H9 (cell line): ENCODE measurements at regions not wholly inside any gene's neighbourhood (a gene's known extent, or its start where the extent isn't known, plus 50 kb on each side); places are given as distances from the start of the nearest gene placed in this dataset.
"Not testable (repeated sequence)": the region's sequence is repeated elsewhere in the genome, so short reads cannot be mapped to it uniquely, and the experiment has no call there.

Source experiments
- DNase-seq: peaks from one replicate; pipeline ENCODE4 v3.0.0-alpha.2; 2017
- H2AFZ ChIP-seq: one replicate; pipeline ENCODE4 v1.6.1; 2013; ENCODE audit warnings: mild to moderate bottlenecking, low read length, control low read depth, moderate library complexity
- H2AK5ac ChIP-seq: 2 replicates; pipeline ENCODE4 v1.6.1; 2013; ENCODE audit warnings: low read length, control low read depth, mixed read lengths; ENCODE audit not compliant: insufficient read length
- H2BK120ac ChIP-seq: one replicate; pipeline ENCODE4 v1.6.1; 2013; ENCODE audit warnings: low read depth, mild to moderate bottlenecking, low read length, control low read depth, inconsistent platforms; ENCODE audit not compliant: poor library complexity, severe bottlenecking
- H2BK12ac ChIP-seq: 2 replicates; pipeline ENCODE4 v1.6.1; 2013; ENCODE audit warnings: low read length, control low read depth, mixed read lengths, low read depth; ENCODE audit not compliant: insufficient read length
- H2BK15ac ChIP-seq: 2 replicates; pipeline ENCODE4 v1.6.1; 2013; ENCODE audit warnings: low read depth, low read length, control low read depth
- H2BK20ac ChIP-seq: one replicate; pipeline ENCODE4 v1.6.1; 2013; ENCODE audit warnings: low read depth, mild to moderate bottlenecking, low read length, control low read depth, inconsistent platforms; ENCODE audit not compliant: poor library complexity, severe bottlenecking
- H2BK5ac ChIP-seq: 2 replicates; pipeline ENCODE4 v1.6.1; 2013; ENCODE audit warnings: low read length, control low read depth, mixed read lengths; ENCODE audit not compliant: insufficient read length
- H3K14ac ChIP-seq: 2 replicates; pipeline ENCODE4 v1.6.1; 2013; ENCODE audit warnings: low read length, control low read depth; ENCODE audit not compliant: insufficient read depth
- H3K18ac ChIP-seq: 2 replicates; pipeline ENCODE4 v1.6.1; 2013; ENCODE audit warnings: low read depth, mild to moderate bottlenecking, mixed read lengths, low read length, control low read depth; ENCODE audit not compliant: insufficient read length
- H3K23ac ChIP-seq: 2 replicates; pipeline ENCODE4 v1.6.1; 2013; ENCODE audit warnings: low read length, control low read depth, mixed read lengths, low read depth; ENCODE audit not compliant: insufficient read length
- H3K23me2 ChIP-seq: 2 replicates; pipeline ENCODE4 v1.6.1; 2013; ENCODE audit warnings: low read depth, mild to moderate bottlenecking, mixed read lengths, low read length, control low read depth; ENCODE audit not compliant: insufficient read length, poor library complexity, severe bottlenecking
- H3K27ac ChIP-seq: 2 replicates; pipeline ENCODE4 v1.5.1; 2013; ENCODE audit warnings: low read length, control low read depth, mixed read lengths, low read depth; ENCODE audit not compliant: insufficient read length
- H3K27me3 ChIP-seq: 2 replicates; pipeline ENCODE4 v1.6.1; 2013; ENCODE audit warnings: low read length, control low read depth, inconsistent platforms; ENCODE audit not compliant: insufficient read depth
- H3K4ac ChIP-seq: 2 replicates; pipeline ENCODE4 v1.6.1; 2013; ENCODE audit warnings: low read depth, mild to moderate bottlenecking, control low read depth, inconsistent platforms, low read length, moderate library complexity
- H3K4me1 ChIP-seq: 2 replicates; pipeline ENCODE4 v1.6.1; 2013; ENCODE audit warnings: low read length, control low read depth, inconsistent platforms; ENCODE audit not compliant: insufficient read depth
- H3K4me2 ChIP-seq: 2 replicates; pipeline ENCODE4 v1.6.1; 2013; ENCODE audit warnings: low read length, control low read depth, mixed read lengths; ENCODE audit not compliant: insufficient read length, insufficient read depth
- H3K56ac ChIP-seq: 2 replicates; pipeline ENCODE4 v1.6.1; 2013; ENCODE audit warnings: low read depth, mild to moderate bottlenecking, mixed read lengths, low read length, control low read depth; ENCODE audit not compliant: insufficient read length
- H3K79me1 ChIP-seq: 2 replicates; pipeline ENCODE4 v1.6.1; 2013; ENCODE audit warnings: low read depth, mild to moderate bottlenecking, moderate library complexity, low read length, control low read depth, inconsistent platforms; ENCODE audit not compliant: insufficient read depth, poor library complexity, severe bottlenecking
- H3K79me2 ChIP-seq: 2 replicates; pipeline ENCODE4 v1.6.1; 2013; ENCODE audit warnings: low read length, control low read depth, inconsistent platforms; ENCODE audit not compliant: insufficient read depth
- H3K9ac ChIP-seq: 2 replicates; pipeline ENCODE4 v1.6.1; 2013; ENCODE audit warnings: low read length, control low read depth, mixed read lengths; ENCODE audit not compliant: insufficient read length; ENCODE audit errors: extremely low read depth
- H3K9me3 ChIP-seq: one replicate; pipeline ENCODE4 v1.6.1; 2013; ENCODE audit warnings: low read depth, low read length, inconsistent platforms; ENCODE audit not compliant: control insufficient read depth
- H3T11ph ChIP-seq: one replicate; pipeline ENCODE4 v1.6.1; 2013; ENCODE audit warnings: mild to moderate bottlenecking, low read length, control low read depth, inconsistent platforms
- H4K20me1 ChIP-seq: one replicate; pipeline ENCODE4 v1.6.1; 2013; ENCODE audit not compliant: control insufficient read depth, insufficient read length, insufficient read depth
- H4K5ac ChIP-seq: 2 replicates; pipeline ENCODE4 v1.6.1; 2013; ENCODE audit warnings: low read depth, mild to moderate bottlenecking, mixed read lengths, low read length, control low read depth; ENCODE audit not compliant: insufficient read length
- H4K8ac ChIP-seq: replicated peaks from 2 replicates; pipeline ENCODE4 v1.6.1; 2013; ENCODE audit warnings: low read length, control low read depth, mixed read lengths, low read depth; ENCODE audit not compliant: insufficient read length
- H4K91ac ChIP-seq: 2 replicates; pipeline ENCODE4 v1.6.1; 2013; ENCODE audit warnings: low read depth, mild to moderate bottlenecking, moderate library complexity, mixed read lengths, low read length, control low read depth; ENCODE audit not compliant: insufficient read length
- H3K27ac Mint-ChIP-seq, 3 experiments: 2 replicates in 2 of 3; 3 replicates in 1 of 3; pipeline ENCODE4 v1.8.0; 2020 to 2021; ENCODE audit warnings: mixed read lengths in 3 of 3, mild to moderate bottlenecking in 1 of 3, moderate library complexity in 1 of 3
- H3K27me3 Mint-ChIP-seq: 2 replicates; pipeline ENCODE4 v1.8.0; 2021; ENCODE audit warnings: low read depth, mild to moderate bottlenecking, moderate library complexity, mixed read lengths
- H3K36me3 Mint-ChIP-seq, 3 experiments: 2 replicates in 2 of 3; 3 replicates in 1 of 3; pipeline ENCODE4 v1.8.0; 2020 to 2021; ENCODE audit warnings: low read depth in 3 of 3, mixed read lengths in 3 of 3; ENCODE audit not compliant: insufficient read depth in 1 of 3
- H3K4me1 Mint-ChIP-seq, 2 experiments: 2 replicates each; pipeline ENCODE4 v1.8.0; 2020; ENCODE audit warnings: mixed read lengths in 2 of 2
- H3K4me3 Mint-ChIP-seq, 2 experiments: 2 replicates in 1 of 2; 3 replicates in 1 of 2; pipeline ENCODE4 v1.8.0; 2020 to 2021; ENCODE audit warnings: mild to moderate bottlenecking in 2 of 2, mixed read lengths in 2 of 2, moderate library complexity in 1 of 2
- H3K9me3 Mint-ChIP-seq, 2 experiments: 2 replicates in 1 of 2; 3 replicates in 1 of 2; pipeline ENCODE4 v1.8.0; 2020; ENCODE audit warnings: mild to moderate bottlenecking in 2 of 2, mixed read lengths in 2 of 2, moderate library complexity in 1 of 2
- WGBS: extraction: QIAGEN DNeasy Blood & Tissue Kit; methylation state at CpG from one replicate; pipeline ENCODE4 v1.1.7; 2013; ENCODE audit warnings: missing lambda C conversion rate, low lambda C conversion rate, mixed read lengths; ENCODE audit not compliant: insufficient read length; ENCODE audit errors: extremely low coverage; 5-methylcytosine and 5-hydroxymethylcytosine counted together

DNA sequence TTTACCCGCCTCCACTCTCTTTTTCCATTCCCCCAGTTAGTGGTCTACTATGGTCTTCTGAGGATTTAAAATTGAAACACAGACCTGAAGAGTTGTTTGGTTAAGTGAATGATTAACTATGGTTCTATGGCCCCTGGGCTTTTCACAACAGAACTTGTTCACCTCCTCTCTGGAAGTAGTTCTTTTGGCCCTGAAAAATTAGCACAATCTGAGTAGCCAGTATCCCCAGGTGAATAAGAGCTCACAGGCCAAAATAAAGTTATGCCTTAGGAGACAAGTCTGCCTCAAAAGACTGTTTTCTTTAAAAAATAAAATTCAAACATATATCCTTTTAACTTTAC is 468.4 kb downstream of the CPXCR1 start:
- H3K9me3 ChIP-seq, H3K27me3 ChIP-seq, H3K9ac ChIP-seq, DNase-seq, H3K56ac ChIP-seq, H3K79me2 ChIP-seq, H4K5ac ChIP-seq, H3K27ac ChIP-seq, H3K9me3 Mint-ChIP-seq, H2BK15ac ChIP-seq, H2BK5ac ChIP-seq, H4K91ac ChIP-seq, H3K4ac ChIP-seq, H4K20me1 ChIP-seq, H3K4me3 Mint-ChIP-seq, H2AK5ac ChIP-seq, H3K4me2 ChIP-seq, H2AFZ ChIP-seq, H3K18ac ChIP-seq, H3T11ph ChIP-seq, H3K14ac ChIP-seq, H2BK20ac ChIP-seq, H2BK12ac ChIP-seq, H3K36me3 Mint-ChIP-seq, H3K4me1 Mint-ChIP-seq, H4K8ac ChIP-seq, H3K23me2 ChIP-seq, H3K79me1 ChIP-seq, H3K27me3 Mint-ChIP-seq, H3K4me1 ChIP-seq, H3K27ac Mint-ChIP-seq, H2BK120ac ChIP-seq, H3K23ac ChIP-seq: not testable (repeated sequence)
- WGBS = no CpG with 5 or more reads among the region's 1 CpG
